ELF-1 (cell line): ENCODE measurements at regions not wholly inside any gene's neighbourhood (a gene's known extent, or its start where the extent isn't known, plus 50 kb on each side); places are given as distances from the start of the nearest gene placed in this dataset.
"Not testable (repeated sequence)": the region's sequence is repeated elsewhere in the genome, so short reads cannot be mapped to it uniquely, and the experiment has no call there.

Source experiments
- DNase-seq: peaks from one replicate; pipeline ENCODE4 v3.0.0-alpha.2; 2016; ENCODE audit warnings: low read depth, low spot score

- no peak for DNase-seq
These were observed 287.2 kb downstream of the HGF start for GRCh38 chr7:81482600-81483186.

GRCh38 chr7:81478664-81479063 lies 291.2 kb downstream of the HGF start:
- peak; percentile 59 for DNase-seq

GRCh38 chr7:81478201-81478600 lies 291.6 kb downstream of the HGF start:
- DNase-seq, result not testable (repeated sequence)

GRCh38 chr7:81473236-81473635 lies 296.6 kb downstream of the HGF start:
- DNase-seq, result no peak

GRCh38 chr7:81470724-81471379 lies 299.0 kb downstream of the HGF start:
- no peak for DNase-seq

GRCh38 chr7:81469869-81470723 lies 299.8 kb downstream of the HGF start:
- peak; percentile 69 for DNase-seq

- DNase-seq, result no peak
These were observed 300.5 kb downstream of the HGF start for GRCh38 chr7:81469153-81469868.

GRCh38 chr7:81468526-81468925 lies 301.3 kb downstream of the HGF start:
- no peak for DNase-seq

GRCh38 chr7:81467964-81468363 lies 301.9 kb downstream of the HGF start:
- DNase-seq, result no peak

- DNase-seq, result no peak
These were observed 307.2 kb downstream of the HGF start for GRCh38 chr7:81462672-81463071.

GRCh38 chr7:81460250-81461045 lies 309.4 kb downstream of the HGF start:
- DNase-seq, result no peak

- no peak for DNase-seq
These were observed 310.4 kb downstream of the HGF start for GRCh38 chr7:81459485-81459884.

GRCh38 chr7:81457852-81458522 lies 311.9 kb downstream of the HGF start:
- no peak for DNase-seq

GRCh38 chr7:81453770-81454169 lies 316.1 kb downstream of the HGF start:
- not testable (repeated sequence) for DNase-seq

GRCh38 chr7:81449105-81449504 lies 320.7 kb downstream of the HGF start:
- no peak for DNase-seq

GRCh38 chr7:81447351-81447952 lies 322.4 kb downstream of the HGF start:
- peak; percentile 13 for DNase-seq

GRCh38 chr7:81446212-81446611 lies 323.6 kb downstream of the HGF start:
- DNase-seq, result no peak

GRCh38 chr7:81445462-81445861 lies 324.4 kb downstream of the HGF start:
- DNase-seq, result no peak

GRCh38 chr7:81441750-81442149 lies 328.1 kb downstream of the HGF start:
- DNase-seq, result no peak

- DNase-seq, result no peak
These were observed 330.3 kb downstream of the HGF start for GRCh38 chr7:81439591-81439990.
